HEK293T (cell line): ENCODE measurements at regions not wholly inside any gene's neighbourhood (a gene's known extent, or its start where the extent isn't known, plus 50 kb on each side); places are given as distances from the start of the nearest gene placed in this dataset.

ENCODE experiments used
- CTCF ChIA-PET: fragments of 350-600 bp; formaldehyde crosslinking; extraction: SDS; loops from one replicate; lab custom pipeline; 2021; ENCODE audit warnings: antibody characterized with exemption, inconsistent platforms; lab: Yijun Ruan, JAX
- POLR2A ChIA-PET: fragments of 350-600 bp; formaldehyde crosslinking; extraction: SDS; loops from one replicate; lab custom pipeline; 2020; ENCODE audit warnings: antibody characterized with exemption, inconsistent platforms; lab: Yijun Ruan, JAX
- DNase-seq: peaks from one replicate; pipeline ENCODE4 v3.0.0; 2012; ENCODE audit warnings: mixed read lengths; ENCODE audit errors: extremely low spot score
- ARNT ChIP-seq: fragments of 450-650 bp; IDR thresholded peaks from 2 replicates; pipeline ENCODE4 v1.6.1; 2017; ENCODE audit warnings: mild to moderate bottlenecking
- BHLHE40 ChIP-seq: fragments of 450-650 bp; IDR thresholded peaks from 2 replicates; pipeline ENCODE4 v1.6.1; 2016; ENCODE audit warnings: mild to moderate bottlenecking, moderate library complexity, borderline replicate concordance
- CTBP1 ChIP-seq: fragments of 450-650 bp; IDR thresholded peaks from 2 replicates; pipeline ENCODE4 v1.6.1; 2016; ENCODE audit warnings: borderline replicate concordance
- ELF4 ChIP-seq: fragments of 450-650 bp; IDR thresholded peaks from 2 replicates; pipeline ENCODE4 v1.6.1; 2017; ENCODE audit warnings: antibody characterized with exemption
- FOXA1 ChIP-seq: fragments of 450-650 bp; IDR thresholded peaks from 2 replicates; pipeline ENCODE4 v1.6.1; 2016; ENCODE audit warnings: mild to moderate bottlenecking
- FOXK2 ChIP-seq: fragments of 450-650 bp; IDR thresholded peaks from 2 replicates; pipeline ENCODE4 v1.6.1; 2016; ENCODE audit warnings: mild to moderate bottlenecking
- FOXM1 ChIP-seq: fragments of 450-650 bp; IDR thresholded peaks from 2 replicates; pipeline ENCODE4 v1.6.1; 2017; ENCODE audit warnings: mild to moderate bottlenecking, borderline replicate concordance
- HDGF ChIP-seq: fragments of 450-650 bp; IDR thresholded peaks from 2 replicates; pipeline ENCODE4 v1.6.1; 2017; ENCODE audit warnings: antibody characterized with exemption, borderline replicate concordance
- L3MBTL2 ChIP-seq: fragments of 450-650 bp; conservative IDR thresholded peaks from 2 replicates; pipeline ENCODE4 v1.6.1; 2016; ENCODE audit warnings: mild to moderate bottlenecking
- LEF1 ChIP-seq: fragments of 450-650 bp; IDR thresholded peaks from 2 replicates; pipeline ENCODE4 v1.6.1; 2017; ENCODE audit warnings: mild to moderate bottlenecking, borderline replicate concordance
- NFRKB ChIP-seq: fragments of 450-650 bp; IDR thresholded peaks from 2 replicates; pipeline ENCODE4 v1.6.1; 2016; ENCODE audit warnings: mild to moderate bottlenecking, moderate library complexity
- PKNOX1 ChIP-seq: fragments of 450-650 bp; IDR thresholded peaks from 2 replicates; pipeline ENCODE4 v1.6.1; 2016
- SP1 ChIP-seq: fragments of 450-650 bp; IDR thresholded peaks from 2 replicates; pipeline ENCODE4 v1.6.1; 2017
- SUZ12 ChIP-seq: fragments of 450-650 bp; IDR thresholded peaks from 2 replicates; pipeline ENCODE4 v1.6.1; 2016; ENCODE audit warnings: mild to moderate bottlenecking
- TARDBP ChIP-seq: fragments of 450-650 bp; IDR thresholded peaks from 2 replicates; pipeline ENCODE4 v1.6.1; 2016
- ZNF384 ChIP-seq: fragments of 450-650 bp; IDR thresholded peaks from 2 replicates; pipeline ENCODE4 v1.6.1; 2016

- ChIA-PET CTCF (no interaction called here), POLR2A (no interaction called here)
- DNase-seq = no peak
- no peak for TF ChIP-seq NFRKB
- no peak for TF ChIP-seq BHLHE40
- no peak for TF ChIP-seq ZNF384
- no peak for TF ChIP-seq FOXK2
- no peak for TF ChIP-seq FOXA1
- no peak for TF ChIP-seq PKNOX1
- TF ChIP-seq FOXM1 = no peak
- TF ChIP-seq L3MBTL2 = no peak
- no peak for TF ChIP-seq TARDBP
- no peak for TF ChIP-seq LEF1
- no peak for TF ChIP-seq SP1
- no peak for TF ChIP-seq HDGF
- no peak for TF ChIP-seq ARNT
- no peak for TF ChIP-seq SUZ12
- TF ChIP-seq CTBP1 = no peak
- no peak for TF ChIP-seq ELF4
Observed at GRCh38 chr3:73280746-73281145, 219.3 kb downstream of the EBLN2 start.

GRCh38 chr3:73284472-73284871 lies 223.0 kb downstream of the EBLN2 start:
- no peak for DNase-seq
- TF ChIP-seq ARNT = no peak
- TF ChIP-seq NFRKB = no peak
- TF ChIP-seq LEF1 = no peak
- no peak for TF ChIP-seq TARDBP
- TF ChIP-seq FOXK2 = no peak
- TF ChIP-seq FOXM1 = no peak
- no peak for TF ChIP-seq L3MBTL2
- TF ChIP-seq ZNF384 = no peak
- TF ChIP-seq BHLHE40 = no peak
- TF ChIP-seq PKNOX1 = no peak
- no peak for TF ChIP-seq HDGF
- no peak for TF ChIP-seq FOXA1
- no peak for TF ChIP-seq SP1
- TF ChIP-seq SUZ12 = no peak
- TF ChIP-seq CTBP1 = no peak
- no peak for TF ChIP-seq ELF4
- ChIA-PET CTCF (no interaction called here), POLR2A (no interaction called here)

GRCh38 chr3:73291541-73291940 lies 230.1 kb downstream of the EBLN2 start:
- TF ChIP-seq L3MBTL2 = no peak
- TF ChIP-seq FOXK2 = no peak
- TF ChIP-seq TARDBP = no peak
- TF ChIP-seq CTBP1 = no peak
- no peak for TF ChIP-seq ZNF384
- TF ChIP-seq FOXM1 = no peak
- no peak for TF ChIP-seq SP1
- TF ChIP-seq HDGF = no peak
- no peak for TF ChIP-seq NFRKB
- TF ChIP-seq FOXA1 = no peak
- no peak for TF ChIP-seq ARNT
- no peak for TF ChIP-seq BHLHE40
- no peak for TF ChIP-seq LEF1
- TF ChIP-seq SUZ12 = no peak
- TF ChIP-seq ELF4 = no peak
- TF ChIP-seq PKNOX1 = no peak
- ChIA-PET POLR2A (no interaction called here), CTCF (no interaction called here)
- no peak for DNase-seq

- no peak for DNase-seq
- ChIA-PET POLR2A (no interaction called here), CTCF (no interaction called here)
- TF ChIP-seq LEF1 = no peak; the same call in 1 of the 2 replicates
- peak; percentile 56 for TF ChIP-seq PKNOX1
Observed at GRCh38 chr3:73292220-73292619, 230.8 kb downstream of the EBLN2 start.

GRCh38 chr3:73294537-73294936 lies 233.1 kb downstream of the EBLN2 start:
- no peak for DNase-seq
- ChIA-PET POLR2A (no interaction called here), CTCF (no interaction called here)
- TF ChIP-seq NFRKB = no peak
- no peak for TF ChIP-seq ARNT

- ChIA-PET POLR2A (no interaction called here), CTCF (no interaction called here)
- no peak for DNase-seq
- TF ChIP-seq PKNOX1 (peak; percentile 71), NFRKB (no peak)
Observed at GRCh38 chr3:73295876-73296635, 234.6 kb downstream of the EBLN2 start.
